Suprapubic skin (tissue), 4 donors: ENCODE measurements at regions not wholly inside any gene's neighbourhood (a gene's known extent, or its start where the extent isn't known, plus 50 kb on each side); places are given as distances from the start of the nearest gene placed in this dataset.

ENCODE experiments used
- CTCF ChIP-seq, 2 donors: fragments of 200-600 bp in 1 of 2; fragments of 450-650 bp in 1 of 2; sonication (generic) in 1 of 2; IDR thresholded peaks; one replicate each; pipeline ENCODE4 v1.5.1; 2016 to 2019; ENCODE audit warnings: antibody characterized with exemption in 2 of 2, mild to moderate bottlenecking in 1 of 2, moderate library complexity in 1 of 2
- EP300 ChIP-seq: sonication (generic); formaldehyde crosslinking; IDR thresholded peaks from one replicate; pipeline ENCODE4 v1.6.1; 2017; ENCODE audit warnings: antibody characterized with exemption
- POLR2A ChIP-seq, 2 donors: fragments of 450-650 bp; IDR thresholded peaks; one replicate each; pipeline ENCODE4 v1.6.1; 2017; ENCODE audit warnings: antibody characterized with exemption in 2 of 2, mild to moderate bottlenecking in 2 of 2, moderate library complexity in 2 of 2
- POLR2AphosphoS5 ChIP-seq, 3 donors: sonication (generic); formaldehyde crosslinking; IDR thresholded peaks; one replicate each; pipeline ENCODE4 v1.6.1; 2017; ENCODE audit warnings: antibody characterized with exemption in 3 of 3

- TF ChIP-seq CTCF (IDR thresholded peaks at IDR 0.05) = no peak
- no peak for TF ChIP-seq POLR2AphosphoS5 (IDR thresholded peaks at IDR 0.05)
- TF ChIP-seq EP300 = no peak
- TF ChIP-seq POLR2A (IDR thresholded peaks at IDR 0.05) = no peak
Observed at GRCh38 chr21:18178509-18178908, 66.1 kb upstream of the CHODL start.
